GM18505 (cell line): ENCODE measurements at regions not wholly inside any gene's neighbourhood (a gene's known extent, or its start where the extent isn't known, plus 50 kb on each side); places are given as distances from the start of the nearest gene placed in this dataset.
A peak's percentile ranks its signal among the peaks of the same experiment; 100 is the strongest.

Experiments
- ATAC-seq: cut with Tn5 transposase; IDR thresholded peaks from one replicate; pipeline ENCODE4 v1.9.1; 2021; ENCODE audit not compliant: unreplicated experiment
- POLR2A ChIP-seq: IDR thresholded peaks from 4 replicates; pipeline ENCODE4 v1.6.1; 2011; ENCODE audit warnings: borderline replicate concordance; ENCODE audit not compliant: insufficient read depth, insufficient read length; ENCODE audit errors: extremely low read depth

DNA sequence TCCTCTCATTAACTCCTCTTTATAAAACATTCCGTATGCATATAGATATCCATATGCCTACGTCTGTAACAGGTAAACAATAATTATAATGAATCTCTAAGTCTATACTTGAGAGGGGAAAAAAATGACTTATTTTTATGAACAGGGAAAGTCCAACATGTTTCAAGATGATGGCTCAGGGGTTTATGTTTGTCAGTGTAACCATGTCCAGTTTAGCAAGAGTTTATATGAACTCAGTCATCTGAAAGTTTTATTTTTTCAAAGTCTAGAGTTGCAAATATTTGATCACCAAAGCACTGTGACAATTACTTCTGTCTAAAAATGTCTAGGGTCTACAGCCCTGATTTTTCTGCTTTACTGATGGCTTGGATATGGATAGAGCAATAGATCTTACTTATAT, 559.4 kb upstream of the KCNMB2 start:
- TF ChIP-seq POLR2A: no peak
- ATAC-seq: no peak

DNA sequence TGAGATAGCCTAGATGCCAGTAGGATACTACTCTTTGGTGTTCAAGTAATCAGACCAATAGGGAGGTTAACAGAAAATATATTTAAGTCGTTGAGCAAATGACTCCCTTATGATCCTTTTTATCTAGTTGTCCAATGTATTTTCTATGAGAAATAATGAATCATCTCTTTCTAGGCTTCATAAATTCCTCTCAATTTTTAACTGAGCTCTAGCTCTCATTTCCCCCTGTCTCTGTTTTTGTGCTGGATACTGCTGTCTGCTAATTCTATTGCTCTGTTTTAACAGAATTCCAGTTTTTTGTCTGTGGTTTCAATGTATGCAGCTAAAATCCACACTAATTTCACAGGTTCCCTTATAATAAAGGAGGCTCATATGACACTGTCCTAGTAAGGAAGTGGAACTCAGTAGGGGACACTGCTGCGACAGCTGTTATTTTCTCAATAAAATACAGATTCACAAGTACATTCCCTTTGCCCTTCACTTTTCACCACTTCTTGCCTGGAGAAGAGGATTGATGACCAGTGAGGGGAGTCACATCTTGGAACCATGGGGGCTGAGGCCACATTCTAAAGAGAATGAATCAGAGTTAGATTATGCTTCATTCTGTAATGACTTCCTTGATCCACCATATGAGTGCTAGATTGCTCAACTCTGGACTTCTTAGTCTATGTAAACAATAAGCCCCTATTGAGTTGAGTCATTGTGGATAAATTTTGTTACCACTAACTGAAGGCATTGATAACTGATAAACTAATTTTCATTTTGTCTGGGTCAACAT, 558.7 kb upstream of the KCNMB2 start:
- no peak for ATAC-seq

DNA sequence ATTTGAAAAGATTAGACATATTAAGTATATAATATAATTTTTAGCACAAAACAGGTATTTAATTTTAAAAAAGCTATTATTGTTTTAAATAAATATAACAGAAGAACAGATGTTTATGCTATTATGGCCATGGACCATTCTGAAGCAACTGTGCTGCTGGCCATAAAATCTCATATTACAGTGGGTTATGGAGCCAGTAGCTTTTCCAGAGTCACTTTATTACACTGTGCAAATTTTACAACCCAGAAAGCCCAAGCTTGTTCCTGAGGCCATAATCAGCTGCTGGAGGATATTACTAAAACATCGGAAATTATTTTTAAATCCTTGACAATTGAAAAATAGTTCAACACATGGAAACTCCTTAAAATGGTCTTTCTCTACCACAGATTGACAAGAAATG, 557.3 kb upstream of the KCNMB2 start:
- no peak for ATAC-seq
- TF ChIP-seq POLR2A: no peak

More for the DNA sequence above, 558.7 kb upstream of the KCNMB2 start:
- TF ChIP-seq POLR2A: no peak

DNA sequence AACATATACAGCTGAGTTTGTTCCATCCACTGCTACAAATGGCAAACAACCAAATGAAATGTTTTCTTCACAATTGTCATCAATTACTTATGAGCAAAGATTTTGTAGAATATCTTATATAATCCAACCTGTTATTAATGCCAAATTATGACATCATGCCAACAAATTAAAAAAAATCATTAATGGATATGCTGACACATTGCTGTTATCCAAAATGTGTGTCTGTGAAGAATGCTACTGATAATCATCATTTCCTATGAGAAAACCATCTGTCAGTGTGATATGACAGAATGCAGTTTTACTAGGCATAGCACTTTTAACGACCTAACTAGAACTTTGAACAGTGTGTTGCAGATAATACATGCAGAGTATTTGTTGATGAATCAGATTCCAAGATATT, 556.5 kb upstream of the KCNMB2 start:
- no peak for ATAC-seq
- no peak for TF ChIP-seq POLR2A

DNA sequence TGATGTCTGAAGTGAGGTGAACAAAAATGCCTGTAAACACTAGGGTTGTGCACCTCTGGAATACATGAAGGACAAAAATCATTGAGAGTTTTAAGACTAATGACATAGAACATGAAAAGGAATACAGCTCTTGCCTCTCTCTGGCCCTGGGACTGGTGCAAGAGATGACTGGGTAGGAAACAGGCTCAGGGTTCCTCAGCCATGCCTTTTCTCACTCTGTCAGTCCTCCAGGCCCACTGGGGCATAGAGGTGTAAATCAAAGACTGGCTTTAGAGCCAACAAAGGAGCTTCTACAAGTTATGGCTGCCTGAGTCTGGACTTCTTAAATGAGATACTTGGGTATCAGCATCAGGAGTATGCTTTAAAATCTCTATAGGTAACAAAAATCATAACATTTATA, 554.7 kb upstream of the KCNMB2 start:
- TF ChIP-seq POLR2A: no peak
- peak; percentile 62 for ATAC-seq

DNA sequence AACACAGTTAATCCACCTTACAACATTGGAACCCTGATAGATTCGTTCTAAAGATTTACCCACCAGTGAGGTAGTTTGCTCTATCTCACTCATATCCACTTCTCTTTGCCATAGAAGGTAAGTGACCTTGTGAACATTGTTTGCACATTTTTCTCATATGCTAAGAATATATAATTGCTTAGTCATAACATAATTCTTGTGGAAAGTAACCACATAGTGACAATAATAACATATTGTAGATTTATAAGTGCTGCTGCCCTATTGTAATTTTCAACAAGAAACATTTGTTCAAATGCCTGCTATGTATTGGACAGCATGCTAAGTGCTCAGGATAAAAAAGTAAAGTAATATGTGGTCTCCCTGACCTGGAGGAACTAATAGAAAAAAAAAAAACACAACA, 554.2 kb upstream of the KCNMB2 start:
- TF ChIP-seq POLR2A: no peak
- no peak for ATAC-seq

DNA sequence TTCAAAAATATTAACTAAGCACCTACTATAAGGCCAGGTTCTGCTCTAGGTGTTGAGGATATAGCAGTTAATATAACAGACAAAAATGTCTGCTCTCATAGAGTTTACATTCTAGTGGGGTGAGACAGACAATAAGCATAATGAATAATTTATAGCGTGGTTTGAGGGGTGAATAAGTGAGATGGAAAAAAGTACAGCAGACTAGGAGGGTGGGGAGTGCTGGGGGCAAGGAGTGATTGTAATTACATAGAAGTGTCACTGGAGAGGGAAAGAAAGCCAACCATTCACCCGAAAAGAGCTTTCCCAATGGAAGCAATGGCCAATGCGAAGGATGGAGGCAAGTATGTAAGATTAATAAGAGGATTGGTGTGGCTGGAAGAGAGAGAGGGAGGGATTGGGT, 552.9 kb upstream of the KCNMB2 start:
- no peak for ATAC-seq
- no peak for TF ChIP-seq POLR2A

DNA sequence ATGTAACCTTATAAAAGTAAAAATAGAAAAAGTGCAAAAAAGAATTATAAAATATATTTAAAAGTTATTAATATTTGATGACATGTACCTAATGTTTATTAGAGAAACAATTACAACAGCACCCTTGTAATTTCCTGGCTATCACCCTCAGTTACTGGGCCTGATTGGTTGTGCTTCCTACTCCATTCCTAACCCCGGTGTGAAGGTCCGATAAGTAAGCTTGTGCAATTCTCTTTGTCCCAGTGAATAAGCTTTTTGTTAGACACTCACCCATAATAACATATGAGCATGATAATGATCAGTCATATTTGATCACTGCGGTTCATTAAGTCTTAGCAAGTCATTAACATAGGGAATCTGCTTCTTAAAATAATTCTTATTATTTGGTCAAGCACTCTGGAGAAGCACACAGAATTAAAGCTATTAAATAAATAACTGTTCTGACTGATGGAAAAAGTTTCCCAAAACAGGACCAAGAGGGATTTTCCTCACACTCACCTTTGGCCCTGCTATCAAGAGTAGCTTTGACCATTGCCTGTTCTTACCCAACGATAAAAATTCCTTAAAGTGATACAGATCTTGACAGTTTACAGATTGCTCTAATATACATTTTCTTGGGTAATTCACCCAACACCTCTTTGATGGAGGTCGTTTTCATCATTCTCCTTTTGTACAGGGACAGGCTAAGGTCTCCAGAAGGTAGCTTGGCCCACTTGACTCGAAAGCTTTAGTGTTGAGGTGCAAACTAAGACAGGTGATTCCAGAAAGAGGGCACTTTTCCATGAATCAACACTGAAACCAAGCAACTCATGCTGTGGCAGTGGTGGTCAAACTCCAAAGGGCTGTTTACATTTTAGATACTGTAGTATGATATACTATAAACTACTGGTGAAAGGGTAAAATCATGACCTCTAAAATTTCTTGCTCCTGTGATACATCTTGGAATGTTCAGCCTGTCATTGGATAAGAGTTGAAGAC, 543.0 kb upstream of the KCNMB2 start:
- TF ChIP-seq POLR2A: no peak
- ATAC-seq: no peak

DNA sequence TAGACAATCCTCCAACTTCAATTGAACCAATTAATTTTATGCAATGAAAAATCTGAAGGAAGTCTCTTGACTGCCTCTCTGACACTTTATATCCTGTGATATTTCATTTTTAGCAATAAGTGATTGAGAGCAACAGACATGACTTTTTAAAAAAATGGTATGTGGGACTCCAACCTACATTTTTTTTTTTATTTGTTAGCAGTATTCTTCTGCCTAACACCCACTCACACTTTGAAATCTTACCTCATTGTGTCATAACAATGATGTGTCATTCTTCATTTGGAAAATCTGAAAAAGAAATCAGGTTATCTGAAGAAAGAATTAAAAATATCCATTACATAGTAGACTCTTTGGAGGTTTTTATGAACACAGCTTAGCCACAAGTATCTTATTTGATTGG, 541.3 kb upstream of the KCNMB2 start:
- no peak for ATAC-seq
- no peak for TF ChIP-seq POLR2A

DNA sequence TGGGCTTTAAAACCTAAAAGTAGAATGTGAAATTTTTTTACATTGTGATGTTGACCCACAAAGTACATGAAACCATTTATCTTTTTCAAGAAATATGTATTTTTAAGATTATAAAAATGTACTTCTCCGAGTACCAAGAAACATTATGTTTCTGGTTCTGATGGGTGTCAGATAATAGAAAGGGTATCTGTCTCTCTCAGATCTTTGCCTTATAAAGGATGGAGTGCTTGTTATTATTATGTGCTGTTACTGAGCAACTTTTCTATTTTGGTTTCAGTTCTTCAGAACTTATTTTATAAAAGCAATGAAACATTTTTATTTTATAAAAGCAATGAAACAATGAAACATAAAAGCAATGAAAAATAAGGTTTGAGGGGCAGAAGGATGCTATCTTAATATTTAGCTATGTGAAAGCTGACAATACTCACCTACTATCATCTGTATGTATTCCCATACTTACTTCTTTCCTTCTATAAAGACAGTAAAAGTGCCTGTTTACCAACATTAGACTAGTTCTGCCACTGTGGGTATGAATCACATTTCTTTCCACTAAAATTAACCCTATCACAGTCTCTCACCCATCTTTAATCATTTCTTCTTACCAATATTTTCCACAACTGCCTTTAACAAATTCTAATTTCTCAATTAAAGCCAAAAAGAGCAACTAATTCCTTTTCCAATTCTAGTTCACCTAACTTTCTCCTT, 540.7 kb upstream of the KCNMB2 start:
- TF ChIP-seq POLR2A: no peak
- ATAC-seq: no peak

DNA sequence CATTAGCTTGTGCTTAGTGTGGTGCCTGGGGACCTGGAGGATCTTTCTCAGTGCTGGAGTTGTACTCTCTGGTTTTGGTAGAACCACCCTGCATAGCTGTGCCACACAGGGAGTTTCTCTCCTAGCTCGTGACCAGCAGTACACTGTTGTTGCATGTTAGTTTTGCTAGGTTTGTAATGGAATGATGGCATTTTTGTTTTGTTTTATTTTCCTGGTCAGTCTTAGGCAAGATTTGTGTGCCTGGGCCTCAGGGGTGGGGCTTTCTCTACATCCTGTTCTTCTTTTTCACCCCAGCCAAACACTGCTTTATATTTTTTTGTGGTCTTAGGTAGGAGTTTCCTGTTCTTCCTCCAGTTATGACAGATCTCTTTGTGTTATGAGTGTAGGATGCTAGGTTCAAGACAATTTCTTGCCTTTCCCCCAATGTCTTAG, 534.5 kb upstream of the KCNMB2 start:
- peak; percentile 90 for ATAC-seq
- no peak for TF ChIP-seq POLR2A

DNA sequence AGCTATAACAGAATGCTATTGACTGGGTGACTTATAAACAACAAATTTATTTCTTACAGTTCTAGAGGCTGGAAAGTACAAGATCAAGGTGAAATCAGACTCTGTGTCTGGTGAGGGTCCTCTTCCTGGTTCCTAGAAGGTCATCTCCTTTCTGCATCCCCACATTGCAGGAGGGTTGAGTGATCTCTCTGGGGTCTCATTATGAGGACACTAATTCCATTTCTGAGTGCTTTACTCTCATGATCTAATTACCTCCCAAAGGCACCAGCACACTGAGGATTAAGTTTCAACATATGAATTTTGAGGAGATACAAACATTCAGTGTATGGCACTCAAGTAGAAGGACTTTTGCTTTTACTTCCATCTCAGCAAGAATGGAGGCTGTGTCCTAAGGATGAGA, 534.1 kb upstream of the KCNMB2 start:
- ATAC-seq: no peak
- TF ChIP-seq POLR2A: no peak

DNA sequence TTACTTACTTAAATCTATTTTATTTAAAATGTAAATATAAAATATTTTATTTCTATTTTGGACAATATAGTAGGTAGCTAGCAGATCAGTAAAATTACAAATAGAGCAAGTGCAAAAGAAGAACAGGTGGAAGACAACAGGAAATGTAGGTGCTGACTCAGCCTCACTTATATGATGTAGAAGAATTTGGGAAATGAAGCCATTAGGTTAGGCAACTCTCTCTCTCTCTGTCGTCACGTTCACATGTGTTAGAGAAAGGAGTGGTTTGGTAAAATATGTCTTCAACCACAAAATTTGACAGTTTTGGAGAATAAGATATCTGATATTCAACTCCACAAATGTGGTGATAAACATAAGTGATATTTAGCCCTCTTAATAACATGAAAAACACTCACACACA, 532.5 kb upstream of the KCNMB2 start:
- no peak for TF ChIP-seq POLR2A
- ATAC-seq: no peak
